IMR-90 (cell line): ENCODE measurements at regions not wholly inside any gene's neighbourhood (a gene's known extent, or its start where the extent isn't known, plus 50 kb on each side); places are given as distances from the start of the nearest gene placed in this dataset.

ENCODE experiments used
- ATAC-seq: fragments of 200-7000 bp; cut with Tn5 transposase; 2 replicates; pipeline ENCODE4 v1.9.1; 2020; ENCODE audit warnings: low read depth, mild to moderate bottlenecking, moderate library complexity
- BruUV-seq: library from RNA; stranded (reverse); fragments of 400-500 nt; replicated peaks from 2 replicates; lab custom pipeline; 2021; lab: Mats Ljungman, UMichigan
- CTCF ChIA-PET: fragments of 300-600 bp; formaldehyde crosslinking; extraction: SDS; loops from one replicate; lab custom pipeline; 2021; ENCODE audit warnings: antibody characterized with exemption; lab: Yijun Ruan, JAX
- POLR2A ChIA-PET: fragments of 300-600 bp; sonication (Branson Sonifier 250); formaldehyde crosslinking; loops from one replicate; lab custom pipeline; 2022; ENCODE audit warnings: antibody characterized with exemption; ENCODE audit not compliant: unreplicated experiment; lab: Charles Lee
- DNase-seq: peaks from one replicate; pipeline ENCODE4 v3.0.0; 2013
- H2AFZ ChIP-seq: replicated peaks from 2 replicates; pipeline ENCODE3; 2013; ENCODE audit warnings: low read length, mild to moderate bottlenecking; ENCODE audit not compliant: poor library complexity
- H2AK5ac ChIP-seq: 2 replicates; pipeline ENCODE4 v1.6.1; 2013; ENCODE audit warnings: low read depth, low read length, inconsistent platforms
- H2AK9ac ChIP-seq: replicated peaks from 2 replicates; pipeline ENCODE3; 2013; ENCODE audit warnings: mild to moderate bottlenecking, low read depth, low read length, moderate library complexity; ENCODE audit not compliant: poor library complexity
- H2BK120ac ChIP-seq: 2 replicates; pipeline ENCODE4 v1.6.1; 2013; ENCODE audit warnings: low read depth, low read length, inconsistent platforms
- H2BK15ac ChIP-seq: 3 replicates; pipeline ENCODE4 v1.6.1; 2013; ENCODE audit warnings: low read depth, low read length, inconsistent platforms
- H2BK20ac ChIP-seq: 2 replicates; pipeline ENCODE4 v1.6.1; 2013; ENCODE audit warnings: low read depth, mild to moderate bottlenecking, inconsistent platforms, low read length, moderate library complexity
- H2BK5ac ChIP-seq: 2 replicates; pipeline ENCODE4 v1.6.1; 2013; ENCODE audit warnings: mild to moderate bottlenecking, low read depth, low read length, inconsistent platforms; ENCODE audit not compliant: poor library complexity, severe bottlenecking
- H3K14ac ChIP-seq: replicated peaks from 2 replicates; pipeline ENCODE4 v1.6.1; 2013; ENCODE audit warnings: low read depth, low read length, inconsistent platforms
- H3K18ac ChIP-seq: 2 replicates; pipeline ENCODE4 v1.6.1; 2013; ENCODE audit warnings: low read depth, low read length, control low read depth
- H3K23ac ChIP-seq: 2 replicates; pipeline ENCODE4 v1.6.1; 2013; ENCODE audit warnings: low read depth, low read length, inconsistent platforms
- H3K27ac ChIP-seq: 2 replicates; pipeline ENCODE4 v1.5.1; 2013; ENCODE audit warnings: mild to moderate bottlenecking, control low read depth, low read length; ENCODE audit not compliant: insufficient read depth
- H3K27me3 ChIP-seq: 2 replicates; pipeline ENCODE4 v1.6.1; 2013; ENCODE audit warnings: low read length; ENCODE audit not compliant: control insufficient read depth, insufficient read depth
- H3K36me3 ChIP-seq: 2 replicates; pipeline ENCODE4 v1.6.1; 2013; ENCODE audit warnings: low read length, mixed read lengths; ENCODE audit not compliant: control insufficient read depth, insufficient read depth
- H3K4ac ChIP-seq: 2 replicates; pipeline ENCODE4 v1.6.1; 2013; ENCODE audit warnings: low read depth, low read length, inconsistent platforms
- H3K4me1 ChIP-seq: 2 replicates; pipeline ENCODE4 v1.6.1; 2013; ENCODE audit warnings: low read length, mixed read lengths; ENCODE audit not compliant: control insufficient read depth, insufficient read depth
- H3K4me2 ChIP-seq: 2 replicates; pipeline ENCODE4 v1.6.1; 2013; ENCODE audit warnings: low read depth, mild to moderate bottlenecking, control low read depth, low read length, moderate library complexity
- H3K4me3 ChIP-seq: 2 replicates; pipeline ENCODE4 v1.5.1; 2013; ENCODE audit warnings: low read depth, mild to moderate bottlenecking, control low read depth, low read length, moderate library complexity; ENCODE audit not compliant: insufficient read depth
- H3K56ac ChIP-seq: 2 replicates; pipeline ENCODE4 v1.6.1; 2013; ENCODE audit warnings: low read length, inconsistent platforms; ENCODE audit not compliant: insufficient read depth; ENCODE audit errors: extremely low read depth
- H3K79me1 ChIP-seq, 2 experiments: 2 replicates each; pipeline ENCODE4 v1.6.1; 2013; ENCODE audit warnings: low read length in 2 of 2, inconsistent platforms in 1 of 2, low read depth in 1 of 2
- H3K9ac ChIP-seq: 2 replicates; pipeline ENCODE4 v1.6.1; 2013; ENCODE audit warnings: low read depth, low read length, control low read depth
- H3K9me1 ChIP-seq: 2 replicates; pipeline ENCODE4 v1.6.1; 2013; ENCODE audit warnings: low read length, inconsistent platforms; ENCODE audit not compliant: insufficient read depth
- H3K9me3 ChIP-seq: 2 replicates; pipeline ENCODE4 v1.6.1; 2013; ENCODE audit warnings: low read length; ENCODE audit not compliant: control insufficient read depth, insufficient read depth
- H4K20me1 ChIP-seq: 2 replicates; pipeline ENCODE4 v1.6.1; 2013; ENCODE audit warnings: low read length, inconsistent platforms; ENCODE audit not compliant: insufficient read depth
- H4K5ac ChIP-seq: 2 replicates; pipeline ENCODE4 v1.6.1; 2013; ENCODE audit warnings: mild to moderate bottlenecking, low read depth, low read length, control low read depth
- H4K8ac ChIP-seq, 2 experiments: 2 replicates each; pipeline ENCODE4 v1.6.1; 2013; ENCODE audit warnings: low read depth in 2 of 2, low read length in 2 of 2, control low read depth in 1 of 2, inconsistent platforms in 1 of 2
- H4K91ac ChIP-seq: 2 replicates; pipeline ENCODE4 v1.6.1; 2013; ENCODE audit warnings: low read depth, low read length, inconsistent platforms; ENCODE audit not compliant: insufficient read depth
- BHLHE40 ChIP-seq: fragments of 150-350 bp; IDR thresholded peaks from 2 replicates; pipeline ENCODE4 v1.6.1; 2016; ENCODE audit warnings: mild to moderate bottlenecking, low read depth, low read length
- CEBPB ChIP-seq: IDR thresholded peaks from 2 replicates; pipeline ENCODE4 v1.6.1; 2012; ENCODE audit warnings: low read depth, low read length, improper control_type of control experiment
- CHD1 ChIP-seq: IDR thresholded peaks from 2 replicates; pipeline ENCODE4 v1.6.1; 2012; ENCODE audit warnings: low read depth, low read length, improper control_type of control experiment
- ELK1 ChIP-seq: fragments of 150-350 bp; IDR thresholded peaks from 2 replicates; pipeline ENCODE4 v1.6.1; 2016; ENCODE audit warnings: low read depth, mild to moderate bottlenecking, low read length, moderate library complexity, borderline replicate concordance
- FOS ChIP-seq: fragments of 150-350 bp; IDR thresholded peaks from 2 replicates; pipeline ENCODE4 v1.6.1; 2016; ENCODE audit warnings: low read depth, low read length
- MAFK ChIP-seq: IDR thresholded peaks from 2 replicates; pipeline ENCODE4 v1.6.1; 2012; ENCODE audit warnings: low read depth, low read length, improper control_type of control experiment
- MAZ ChIP-seq: IDR thresholded peaks from 2 replicates; pipeline ENCODE4 v1.6.1; 2012; ENCODE audit warnings: low read depth, mild to moderate bottlenecking, low read length, improper control_type of control experiment, moderate library complexity, borderline replicate concordance
- MXI1 ChIP-seq: IDR thresholded peaks from 2 replicates; pipeline ENCODE4 v1.6.1; 2012; ENCODE audit warnings: low read depth, mild to moderate bottlenecking, low read length, moderate library complexity, borderline replicate concordance
- NFE2L2 ChIP-seq: fragments of 150-350 bp; IDR thresholded peaks from 2 replicates; pipeline ENCODE4 v1.6.1; 2016; ENCODE audit warnings: low read depth, mild to moderate bottlenecking, low read length
- POLR2A ChIP-seq: IDR thresholded peaks from 2 replicates; pipeline ENCODE4 v1.6.1; 2012; ENCODE audit warnings: mild to moderate bottlenecking, low read depth, low read length
- RAD21 ChIP-seq: IDR thresholded peaks from 2 replicates; pipeline ENCODE4 v1.6.1; 2012; ENCODE audit warnings: low read length, improper control_type of control experiment
- RCOR1 ChIP-seq: IDR thresholded peaks from 2 replicates; pipeline ENCODE4 v1.6.1; 2012; ENCODE audit warnings: mild to moderate bottlenecking, low read length, improper control_type of control experiment; ENCODE audit not compliant: insufficient replicate concordance
- RFX5 ChIP-seq: IDR thresholded peaks from 2 replicates; pipeline ENCODE4 v1.8.0; 2012; ENCODE audit warnings: low read depth, mild to moderate bottlenecking, low read length, moderate library complexity
- SMC3 ChIP-seq: fragments of 150-350 bp; IDR thresholded peaks from 2 replicates; pipeline ENCODE4 v1.6.1; 2016; ENCODE audit warnings: low read depth, mild to moderate bottlenecking, antibody characterized with exemption, low read length, moderate library complexity
- WGBS, 2 experiments: methylation state at CpG; one replicate each; pipeline versions ENCODE4 v1.1.5 to v1.1.7; 2013; ENCODE audit warnings: missing lambda C conversion rate in 2 of 2; ENCODE audit not compliant: insufficient read length in 1 of 2; ENCODE audit errors: extremely low coverage in 2 of 2; 5-methylcytosine and 5-hydroxymethylcytosine counted together
- dilution Hi-C: fragments of 300-500 bp; cut with HindIII; formaldehyde crosslinking; loops from one replicate; pipeline ENCODE4 v1.14.3; 2018; ENCODE audit warnings: low sequenced_read_pairs; ENCODE audit not compliant: unreplicated experiment
- in situ Hi-C: fragments of 300-500 bp; cut with MboI; formaldehyde crosslinking; loops from 3 replicates; pipeline ENCODE4 v1.14.3; 2019; ENCODE audit warnings: low sequenced_read_pairs, inconsistent platforms, mixed read lengths
- intact Hi-C: fragments of 100-400 bp; cut with micrococcal nuclease; formaldehyde crosslinking; loops from 2 replicates; pipeline ENCODE4 v1.10.0; 2022
- TF ChIP-seq, protein P1 (sequence below): fragments of 150-350 bp; IDR thresholded peaks from 2 replicates; pipeline ENCODE4 v1.6.1; 2017; ENCODE audit warnings: mild to moderate bottlenecking, antibody characterized with exemption, low read length, low read depth
- TF ChIP-seq, protein P2 (sequence below): conservative IDR thresholded peaks from 2 replicates; pipeline ENCODE4 v1.5.1; 2012; ENCODE audit warnings: mild to moderate bottlenecking, low read depth, low read length, improper control_type of control experiment

DNA sequence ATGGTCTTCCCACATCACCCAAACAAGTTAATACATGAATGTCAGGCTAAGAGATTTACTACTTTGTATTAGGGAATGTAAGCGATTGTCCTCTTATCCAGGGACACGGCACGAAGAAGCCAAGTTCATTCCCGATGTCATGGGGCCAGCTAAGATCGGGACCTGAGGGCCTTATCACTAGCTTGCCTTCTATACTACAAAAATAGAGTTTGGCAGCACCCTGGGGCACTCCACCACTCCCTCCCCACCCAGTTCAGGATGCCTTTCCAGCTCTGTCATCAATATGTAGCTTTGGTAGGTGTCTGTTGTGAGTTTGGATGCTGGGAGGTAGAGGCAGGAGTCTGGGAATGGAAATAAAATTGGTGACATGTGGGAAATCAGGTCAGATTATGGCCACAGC, 197.5 kb downstream of the ATG4C start:
- H3K9me3 ChIP-seq = no peaks in the 10 kb centered on the region
- H4K20me1 ChIP-seq = no peaks in the 10 kb centered on the region
- H2AFZ ChIP-seq = no peak overlapping the region
- no peak overlapping the region for H3K18ac ChIP-seq
- H3K4me2 ChIP-seq = no peak overlapping the region
- H3K9me1 ChIP-seq = no peaks in the 10 kb centered on the region
- ChIA-PET POLR2A (no interaction called here), CTCF (no interaction called here)
- H2BK5ac ChIP-seq = no peak overlapping the region
- H3K27me3 ChIP-seq = no peaks in the 10 kb centered on the region
- no peak overlapping the region for H2BK20ac ChIP-seq
- H3K79me1 ChIP-seq = no peaks in the 10 kb centered on the region
- H2BK15ac ChIP-seq = no peak overlapping the region
- H3K36me3 ChIP-seq = no peaks in the 10 kb centered on the region
- no peak overlapping the region for H4K91ac ChIP-seq
- H3K14ac ChIP-seq = no peak overlapping the region
- H3K9ac ChIP-seq = no peak overlapping the region
- no peak overlapping the region for H3K27ac ChIP-seq
- no peak overlapping the region for H4K5ac ChIP-seq
- H2AK9ac ChIP-seq = no peak overlapping the region
- dilution Hi-C loops (no loop called here), in situ Hi-C loops (no loop called here), intact Hi-C loops (no loop called here)
- ATAC-seq (no peak), DNase-seq (no peak)
- WGBS, 2 experiments = no CpG with 5 or more reads among the region's 5 CpGs
- H3K4ac ChIP-seq = no peak overlapping the region
- H2BK120ac ChIP-seq = no peak overlapping the region
- BruUV-seq = no TSS peak
- no peak overlapping the region for H2AK5ac ChIP-seq
- no peak overlapping the region for H3K4me3 ChIP-seq
- no peaks in the 10 kb centered on the region for H3K4me1 ChIP-seq
- no peak overlapping the region for H4K8ac ChIP-seq
- no peak overlapping the region for H3K23ac ChIP-seq
- TF ChIP-seq NFE2L2 (no peak), SMC3 (no peak), ELK1 (no peak), RFX5 (no peak), FOS (no peak), MAZ (no peak), BHLHE40 (no peak), POLR2A (no peak), RAD21 (no peak), MAFK (no peak), RCOR1 (no peak), CHD1 (no peak), CEBPB (no peak), MXI1 (no peak)
- TF ChIP-seq, protein P1, sequence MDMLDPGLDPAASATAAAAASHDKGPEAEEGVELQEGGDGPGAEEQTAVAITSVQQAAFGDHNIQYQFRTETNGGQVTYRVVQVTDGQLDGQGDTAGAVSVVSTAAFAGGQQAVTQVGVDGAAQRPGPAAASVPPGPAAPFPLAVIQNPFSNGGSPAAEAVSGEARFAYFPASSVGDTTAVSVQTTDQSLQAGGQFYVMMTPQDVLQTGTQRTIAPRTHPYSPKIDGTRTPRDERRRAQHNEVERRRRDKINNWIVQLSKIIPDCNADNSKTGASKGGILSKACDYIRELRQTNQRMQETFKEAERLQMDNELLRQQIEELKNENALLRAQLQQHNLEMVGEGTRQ = no peak
- TF ChIP-seq, protein P2, sequence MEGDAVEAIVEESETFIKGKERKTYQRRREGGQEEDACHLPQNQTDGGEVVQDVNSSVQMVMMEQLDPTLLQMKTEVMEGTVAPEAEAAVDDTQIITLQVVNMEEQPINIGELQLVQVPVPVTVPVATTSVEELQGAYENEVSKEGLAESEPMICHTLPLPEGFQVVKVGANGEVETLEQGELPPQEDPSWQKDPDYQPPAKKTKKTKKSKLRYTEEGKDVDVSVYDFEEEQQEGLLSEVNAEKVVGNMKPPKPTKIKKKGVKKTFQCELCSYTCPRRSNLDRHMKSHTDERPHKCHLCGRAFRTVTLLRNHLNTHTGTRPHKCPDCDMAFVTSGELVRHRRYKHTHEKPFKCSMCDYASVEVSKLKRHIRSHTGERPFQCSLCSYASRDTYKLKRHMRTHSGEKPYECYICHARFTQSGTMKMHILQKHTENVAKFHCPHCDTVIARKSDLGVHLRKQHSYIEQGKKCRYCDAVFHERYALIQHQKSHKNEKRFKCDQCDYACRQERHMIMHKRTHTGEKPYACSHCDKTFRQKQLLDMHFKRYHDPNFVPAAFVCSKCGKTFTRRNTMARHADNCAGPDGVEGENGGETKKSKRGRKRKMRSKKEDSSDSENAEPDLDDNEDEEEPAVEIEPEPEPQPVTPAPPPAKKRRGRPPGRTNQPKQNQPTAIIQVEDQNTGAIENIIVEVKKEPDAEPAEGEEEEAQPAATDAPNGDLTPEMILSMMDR = no peak
- no peak overlapping the region for H3K56ac ChIP-seq
